Lower lobe of right lung (tissue), 2 donors: ENCODE measurements at regions not wholly inside any gene's neighbourhood (a gene's known extent, or its start where the extent isn't known, plus 50 kb on each side); places are given as distances from the start of the nearest gene placed in this dataset.

Experiments used
- ATAC-seq, 2 donors: fragments of 200-7000 bp; cut with Tn5 transposase; one replicate each; pipeline ENCODE4 v1.9.1; 2020 to 2022; ENCODE audit warnings: mild to moderate bottlenecking in 2 of 2, moderate library complexity in 2 of 2
- DNase-seq: peaks from one replicate; pipeline ENCODE4 v3.0.0-alpha.2; 2020
- H3K27ac ChIP-seq: fragments of 200-600 bp; one replicate; pipeline ENCODE4 v1.8.0; 2022
- H3K27me3 ChIP-seq: fragments of 200-600 bp; one replicate; pipeline ENCODE4 v1.8.0; 2022; ENCODE audit warnings: low read depth
- H3K36me3 ChIP-seq: fragments of 200-600 bp; one replicate; pipeline ENCODE4 v1.8.0; 2022; ENCODE audit warnings: mild to moderate bottlenecking
- H3K4me1 ChIP-seq: fragments of 200-600 bp; one replicate; pipeline ENCODE4 v1.8.0; 2022
- H3K4me3 ChIP-seq: fragments of 200-600 bp; one replicate; pipeline ENCODE4 v1.8.0; 2022; ENCODE audit warnings: mild to moderate bottlenecking
- H3K9me3 ChIP-seq: fragments of 200-600 bp; one replicate; pipeline ENCODE4 v1.8.0; 2022
- CTCF ChIP-seq: fragments of 200-600 bp; IDR thresholded peaks from one replicate; pipeline ENCODE4 v1.8.0; 2022; ENCODE audit warnings: antibody characterized with exemption, mild to moderate bottlenecking
- intact Hi-C: fragments of 100-400 bp; cut with DNase I; formaldehyde crosslinking; loops from one replicate; pipeline ENCODE4 v1.11.0; 2022
- donor health status: DM: no; HTN: yes; CAD: no; lungs with severe emphysema.

- no peak for TF ChIP-seq CTCF
- H3K27me3 ChIP-seq, result no peaks in the 10 kb centered on the region
- no peak overlapping the region for H3K27ac ChIP-seq
- intact Hi-C loops, result no loop called here
- DNase-seq (no peak), ATAC-seq (no peak)
- H3K4me1 ChIP-seq, result peaks cover 16% of the 10 kb centered on the region
- no peaks in the 10 kb centered on the region for H3K9me3 ChIP-seq
- no peak overlapping the region for H3K4me3 ChIP-seq
- H3K36me3 ChIP-seq, result no peaks in the 10 kb centered on the region
Observed at GRCh38 chr5:4017076-4017803, 421.6 kb downstream of the IRX1 start.

- DNase-seq, result no peak
- ATAC-seq, result no peak
- Histone ChIP-seq H3K27me3 (no peaks in the 10 kb centered on the region), H3K4me1 (peaks cover 16% of the 10 kb centered on the region), H3K4me3 (no peak overlapping the region), H3K9me3 (no peaks in the 10 kb centered on the region), H3K27ac (no peak overlapping the region), H3K36me3 (no peaks in the 10 kb centered on the region)
- no peak for TF ChIP-seq CTCF
- intact Hi-C loops, result no loop called here
Observed at GRCh38 chr5:4018007-4018406, 422.4 kb downstream of the IRX1 start.

- intact Hi-C loops, result no loop called here
- no peak overlapping the region for H3K4me3 ChIP-seq
- H3K27me3 ChIP-seq, result no peaks in the 10 kb centered on the region
- no peak for TF ChIP-seq CTCF
- ATAC-seq (no peak), DNase-seq (no peak)
- no peaks in the 10 kb centered on the region for H3K36me3 ChIP-seq
- H3K27ac ChIP-seq, result no peak overlapping the region
- H3K4me1 ChIP-seq, result peaks cover 16% of the 10 kb centered on the region
- no peaks in the 10 kb centered on the region for H3K9me3 ChIP-seq
Observed at GRCh38 chr5:4019009-4019769, 423.6 kb downstream of the IRX1 start.

GRCh38 chr5:4019841-4020240 lies 424.2 kb downstream of the IRX1 start:
- Histone ChIP-seq H3K36me3 (no peaks in the 10 kb centered on the region), H3K9me3 (no peaks in the 10 kb centered on the region), H3K27ac (peak overlapping the region; percentile 9), H3K27me3 (no peaks in the 10 kb centered on the region), H3K4me1 (peaks cover 16% of the 10 kb centered on the region), H3K4me3 (no peak overlapping the region)
- no peak for TF ChIP-seq CTCF
- ATAC-seq (no peak), DNase-seq (no peak)
- intact Hi-C loops, result no loop called here

GRCh38 chr5:4020400-4020799 lies 424.8 kb downstream of the IRX1 start:
- H3K4me1 ChIP-seq, result peaks cover 16% of the 10 kb centered on the region
- TF ChIP-seq CTCF, result no peak
- H3K36me3 ChIP-seq, result no peaks in the 10 kb centered on the region
- intact Hi-C loops, result no loop called here
- DNase-seq (no peak), ATAC-seq (no peak)
- H3K27ac ChIP-seq, result peak overlapping the region; percentile 9
- no peak overlapping the region for H3K4me3 ChIP-seq
- H3K27me3 ChIP-seq, result no peaks in the 10 kb centered on the region
- H3K9me3 ChIP-seq, result no peaks in the 10 kb centered on the region
